Activated CD4-positive, alpha-beta memory T cell treated with anti-CD3 and anti-CD28 coated beads for 36 hours (primary cell): ENCODE measurements at regions not wholly inside any gene's neighbourhood (a gene's known extent, or its start where the extent isn't known, plus 50 kb on each side); places are given as distances from the start of the nearest gene placed in this dataset.

Source experiments
- CTCF ChIA-PET: fragments of 350-600 bp; sonication (Branson Sonifier 250); formaldehyde crosslinking; loops from one replicate; lab custom pipeline; 2021; ENCODE audit warnings: antibody characterized with exemption, inconsistent platforms; lab: Charles Lee
- POLR2A ChIA-PET: fragments of 350-600 bp; sonication (Branson Sonifier 250); formaldehyde crosslinking; loops from one replicate; lab custom pipeline; 2021; ENCODE audit warnings: antibody characterized with exemption; lab: Charles Lee
- DNase-seq: peaks from one replicate; pipeline ENCODE4 v3.0.0-alpha.2; 2020
- H3K27ac Mint-ChIP-seq: one replicate; pipeline ENCODE4 v1.8.0; 2021; ENCODE audit warnings: mixed read lengths
- H3K27me3 Mint-ChIP-seq: one replicate; pipeline ENCODE4 v1.8.0; 2021; ENCODE audit warnings: mixed read lengths
- H3K36me3 Mint-ChIP-seq: one replicate; pipeline ENCODE4 v1.8.0; 2021; ENCODE audit warnings: mixed read lengths
- H3K4me1 Mint-ChIP-seq: one replicate; pipeline ENCODE4 v1.8.0; 2021; ENCODE audit warnings: low read depth, mixed read lengths
- H3K4me3 Mint-ChIP-seq: one replicate; pipeline ENCODE4 v1.8.0; 2021; ENCODE audit warnings: mild to moderate bottlenecking, mixed read lengths
- H3K9me3 Mint-ChIP-seq: one replicate; pipeline ENCODE4 v1.8.0; 2021; ENCODE audit warnings: mixed read lengths
- intact Hi-C: fragments of 100-400 bp; cut with micrococcal nuclease; formaldehyde crosslinking; loops from one replicate; pipeline ENCODE4 v1.15.1; 2023

GRCh38 chr10:131609176-131609575 lies 291.6 kb upstream of the PPP2R2D start:
- H3K27me3 Mint-ChIP-seq, result no peaks in the 10 kb centered on the region
- H3K4me1 Mint-ChIP-seq, result no peaks in the 10 kb centered on the region
- peaks cover 15% of the 10 kb centered on the region for H3K9me3 Mint-ChIP-seq

GRCh38 chr10:131615150-131615549 lies 285.7 kb upstream of the PPP2R2D start:
- Mint-ChIP-seq H3K4me3 (no peak overlapping the region), H3K9me3 (no peaks in the 10 kb centered on the region), H3K27ac (no peak overlapping the region), H3K27me3 (no peaks in the 10 kb centered on the region), H3K36me3 (no peaks in the 10 kb centered on the region), H3K4me1 (no peaks in the 10 kb centered on the region)
- POLR2A ChIA-PET, result no interaction called here
- intact Hi-C loops, result no loop called here
- DNase-seq, result no peak
- CTCF ChIA-PET, result no interaction called here

More at GRCh38 chr10:131609176-131609575, 291.6 kb upstream of the PPP2R2D start:
- CTCF ChIA-PET, result no interaction called here
- H3K27ac Mint-ChIP-seq, result no peak overlapping the region
- POLR2A ChIA-PET, result no interaction called here
- no peak overlapping the region for H3K4me3 Mint-ChIP-seq
- no peaks in the 10 kb centered on the region for H3K36me3 Mint-ChIP-seq
- DNase-seq, result no peak
- intact Hi-C loops, result no loop called here

GRCh38 chr10:131616040-131616439 lies 284.8 kb upstream of the PPP2R2D start:
- Mint-ChIP-seq H3K9me3 (no peaks in the 10 kb centered on the region), H3K36me3 (no peaks in the 10 kb centered on the region), H3K27ac (no peak overlapping the region), H3K4me3 (no peak overlapping the region), H3K4me1 (no peaks in the 10 kb centered on the region), H3K27me3 (no peaks in the 10 kb centered on the region)
- POLR2A ChIA-PET, result no interaction called here
- intact Hi-C loops, result no loop called here
- DNase-seq, result no peak
- CTCF ChIA-PET, result no interaction called here

- H3K27me3 Mint-ChIP-seq, result no peaks in the 10 kb centered on the region
- POLR2A ChIA-PET, result no interaction called here
- intact Hi-C loops, result no loop called here
Observed at GRCh38 chr10:131617113-131617858, 283.5 kb upstream of the PPP2R2D start.

GRCh38 chr10:131618587-131619267 lies 282.1 kb upstream of the PPP2R2D start:
- Mint-ChIP-seq H3K36me3 (no peaks in the 10 kb centered on the region), H3K4me1 (no peaks in the 10 kb centered on the region), H3K27ac (no peak overlapping the region), H3K27me3 (no peaks in the 10 kb centered on the region), H3K4me3 (no peak overlapping the region), H3K9me3 (no peaks in the 10 kb centered on the region)
- intact Hi-C loops, result no loop called here
- DNase-seq, result no peak
- ChIA-PET CTCF (no interaction called here), POLR2A (no interaction called here)

More at GRCh38 chr10:131617113-131617858, 283.5 kb upstream of the PPP2R2D start:
- Mint-ChIP-seq H3K9me3 (no peaks in the 10 kb centered on the region), H3K27ac (no peak overlapping the region), H3K36me3 (no peaks in the 10 kb centered on the region), H3K4me1 (no peaks in the 10 kb centered on the region), H3K4me3 (no peak overlapping the region)
- no peak for DNase-seq
- CTCF ChIA-PET, result no interaction called here

GRCh38 chr10:131620314-131620713 lies 280.5 kb upstream of the PPP2R2D start:
- ChIA-PET CTCF (no interaction called here), POLR2A (no interaction called here)
- H3K27me3 Mint-ChIP-seq, result no peaks in the 10 kb centered on the region
- no peak overlapping the region for H3K27ac Mint-ChIP-seq
- no peaks in the 10 kb centered on the region for H3K36me3 Mint-ChIP-seq
- H3K4me3 Mint-ChIP-seq, result no peak overlapping the region
- H3K9me3 Mint-ChIP-seq, result no peaks in the 10 kb centered on the region
- no peak for DNase-seq
- intact Hi-C loops, result no loop called here
- no peaks in the 10 kb centered on the region for H3K4me1 Mint-ChIP-seq

GRCh38 chr10:131620904-131621303 lies 279.9 kb upstream of the PPP2R2D start:
- intact Hi-C loops, result no loop called here
- ChIA-PET POLR2A (no interaction called here), CTCF (no interaction called here)
- no peaks in the 10 kb centered on the region for H3K9me3 Mint-ChIP-seq
- no peak overlapping the region for H3K27ac Mint-ChIP-seq
- DNase-seq, result no peak
- H3K36me3 Mint-ChIP-seq, result no peaks in the 10 kb centered on the region
- no peak overlapping the region for H3K4me3 Mint-ChIP-seq
- H3K4me1 Mint-ChIP-seq, result no peaks in the 10 kb centered on the region
- H3K27me3 Mint-ChIP-seq, result no peaks in the 10 kb centered on the region

- ChIA-PET POLR2A (no interaction called here), CTCF (no interaction called here)
- Mint-ChIP-seq H3K36me3 (no peaks in the 10 kb centered on the region), H3K4me3 (no peak overlapping the region), H3K4me1 (no peaks in the 10 kb centered on the region), H3K27ac (no peak overlapping the region), H3K9me3 (no peaks in the 10 kb centered on the region), H3K27me3 (no peaks in the 10 kb centered on the region)
- intact Hi-C loops, result no loop called here
- no peak for DNase-seq
Observed at GRCh38 chr10:131621784-131622624, 278.8 kb upstream of the PPP2R2D start.

- no peaks in the 10 kb centered on the region for H3K36me3 Mint-ChIP-seq
- intact Hi-C loops, result no loop called here
Observed at GRCh38 chr10:131625041-131625440, 275.8 kb upstream of the PPP2R2D start.

GRCh38 chr10:131626274-131626673 lies 274.5 kb upstream of the PPP2R2D start:
- Mint-ChIP-seq H3K27me3 (no peaks in the 10 kb centered on the region), H3K4me3 (no peak overlapping the region), H3K27ac (no peak overlapping the region), H3K36me3 (no peaks in the 10 kb centered on the region), H3K9me3 (peaks cover 7% of the 10 kb centered on the region), H3K4me1 (no peaks in the 10 kb centered on the region)
- no peak for DNase-seq
- ChIA-PET CTCF (no interaction called here), POLR2A (no interaction called here)
- intact Hi-C loops, result no loop called here

More at GRCh38 chr10:131625041-131625440, 275.8 kb upstream of the PPP2R2D start:
- Mint-ChIP-seq H3K27me3 (no peaks in the 10 kb centered on the region), H3K4me1 (no peaks in the 10 kb centered on the region), H3K4me3 (no peak overlapping the region), H3K9me3 (peaks cover 7% of the 10 kb centered on the region), H3K27ac (no peak overlapping the region)
- CTCF ChIA-PET, result no interaction called here
- POLR2A ChIA-PET, result no interaction called here
- no peak for DNase-seq

GRCh38 chr10:131629026-131629770 lies 271.6 kb upstream of the PPP2R2D start:
- POLR2A ChIA-PET, result no interaction called here
- Mint-ChIP-seq H3K4me1 (no peaks in the 10 kb centered on the region), H3K27me3 (no peaks in the 10 kb centered on the region), H3K27ac (no peak overlapping the region), H3K36me3 (no peaks in the 10 kb centered on the region), H3K9me3 (peaks cover 7% of the 10 kb centered on the region), H3K4me3 (no peak overlapping the region)
- intact Hi-C loops, result no loop called here
- CTCF ChIA-PET, result no interaction called here
- DNase-seq, result no peak

- no peak for DNase-seq
- ChIA-PET POLR2A (no interaction called here), CTCF (no interaction called here)
- H3K4me3 Mint-ChIP-seq, result no peak overlapping the region
- no peak overlapping the region for H3K27ac Mint-ChIP-seq
- no peaks in the 10 kb centered on the region for H3K36me3 Mint-ChIP-seq
- H3K4me1 Mint-ChIP-seq, result no peaks in the 10 kb centered on the region
- H3K9me3 Mint-ChIP-seq, result peaks cover 7% of the 10 kb centered on the region
- intact Hi-C loops, result no loop called here
- no peaks in the 10 kb centered on the region for H3K27me3 Mint-ChIP-seq
Observed at GRCh38 chr10:131630772-131631258, 270.0 kb upstream of the PPP2R2D start.
